ENCODE measurements at regions not wholly inside any gene's neighbourhood (a gene's known extent, or its start where the extent isn't known, plus 50 kb on each side); places are given as distances from the start of the nearest gene placed in this dataset.

DNA sequence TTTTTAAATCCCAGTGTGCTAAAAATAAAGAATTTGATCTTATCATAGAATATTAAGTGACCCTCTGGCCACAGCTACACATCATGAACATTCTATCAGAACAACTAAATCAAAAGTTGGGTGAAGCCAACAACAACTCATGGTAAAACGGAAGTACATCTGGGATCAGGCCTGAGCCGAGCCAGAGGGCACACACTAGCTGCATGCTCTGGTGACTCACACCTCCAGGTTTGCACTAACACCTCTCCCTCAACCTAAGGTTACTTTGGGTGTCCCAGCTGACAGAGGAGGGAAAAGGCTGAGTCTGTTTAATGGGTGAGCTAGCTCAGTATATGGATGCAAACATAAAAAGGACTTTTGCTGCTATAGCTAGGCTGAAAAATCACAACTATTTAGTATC lies 281.6 kb downstream of the HGF start:
- TF ChIP-seq RFX5 (IDR thresholded peaks at IDR 0.05; ENCODE audit: borderline replicate concordance, low read depth, low read length): no peak
- TF ChIP-seq, protein P1, sequence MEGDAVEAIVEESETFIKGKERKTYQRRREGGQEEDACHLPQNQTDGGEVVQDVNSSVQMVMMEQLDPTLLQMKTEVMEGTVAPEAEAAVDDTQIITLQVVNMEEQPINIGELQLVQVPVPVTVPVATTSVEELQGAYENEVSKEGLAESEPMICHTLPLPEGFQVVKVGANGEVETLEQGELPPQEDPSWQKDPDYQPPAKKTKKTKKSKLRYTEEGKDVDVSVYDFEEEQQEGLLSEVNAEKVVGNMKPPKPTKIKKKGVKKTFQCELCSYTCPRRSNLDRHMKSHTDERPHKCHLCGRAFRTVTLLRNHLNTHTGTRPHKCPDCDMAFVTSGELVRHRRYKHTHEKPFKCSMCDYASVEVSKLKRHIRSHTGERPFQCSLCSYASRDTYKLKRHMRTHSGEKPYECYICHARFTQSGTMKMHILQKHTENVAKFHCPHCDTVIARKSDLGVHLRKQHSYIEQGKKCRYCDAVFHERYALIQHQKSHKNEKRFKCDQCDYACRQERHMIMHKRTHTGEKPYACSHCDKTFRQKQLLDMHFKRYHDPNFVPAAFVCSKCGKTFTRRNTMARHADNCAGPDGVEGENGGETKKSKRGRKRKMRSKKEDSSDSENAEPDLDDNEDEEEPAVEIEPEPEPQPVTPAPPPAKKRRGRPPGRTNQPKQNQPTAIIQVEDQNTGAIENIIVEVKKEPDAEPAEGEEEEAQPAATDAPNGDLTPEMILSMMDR (IDR thresholded peaks at IDR 0.05; ENCODE audit: control extremely low read depth in 1 of 3, insufficient read depth in 1 of 3, low read depth in 1 of 3, low read length in 3 of 3): no peak
- no peak for TF ChIP-seq ZNF274 (IDR thresholded peaks at IDR 0.05; ENCODE audit: borderline replicate concordance, extremely low read depth, low read length)
- TF ChIP-seq EZH2 (IDR thresholded peaks at IDR 0.05; ENCODE audit: low read depth, low read length, severe bottlenecking): no peak
- no peak for TF ChIP-seq POLR2A (IDR thresholded peaks at IDR 0.05; ENCODE audit: control extremely low read depth in 1 of 2, low read depth in 2 of 2, low read length in 2 of 2)
- no peak for TF ChIP-seq JUND (IDR thresholded peaks at IDR 0.05; ENCODE audit: low read length)
- no peak for TF ChIP-seq BRCA1 (IDR thresholded peaks at IDR 0.05; ENCODE audit: low read depth, low read length)
- TF ChIP-seq YY1 (IDR thresholded peaks at IDR 0.05; ENCODE audit: low read depth, low read length): no peak
